Activated T-helper 17 cell treated with anti-CD3 and anti-CD28 coated beads, Interleukin-2, amount 50 U/mL, for 72 hours (primary cell): ENCODE measurements at regions not wholly inside any gene's neighbourhood (a gene's known extent, or its start where the extent isn't known, plus 50 kb on each side); places are given as distances from the start of the nearest gene placed in this dataset.

ENCODE experiments used
- ATAC-seq: fragments of 150-1000 bp; cut with Tn5 transposase; replicated peaks from 2 replicates; pipeline ENCODE4 v1.10.0; 2021; ENCODE audit warnings: mild to moderate bottlenecking, moderate library complexity
- H3K27ac Mint-ChIP-seq: one replicate; pipeline ENCODE4 v1.8.0; 2022; ENCODE audit warnings: mixed read lengths
- H3K27me3 Mint-ChIP-seq: one replicate; pipeline ENCODE4 v1.8.0; 2022; ENCODE audit warnings: mixed read lengths
- H3K36me3 Mint-ChIP-seq: one replicate; pipeline ENCODE4 v1.8.0; 2022; ENCODE audit warnings: low read depth, mild to moderate bottlenecking, mixed read lengths
- H3K4me1 Mint-ChIP-seq: one replicate; pipeline ENCODE4 v1.8.0; 2022; ENCODE audit warnings: mixed read lengths
- H3K4me3 Mint-ChIP-seq: one replicate; pipeline ENCODE4 v1.8.0; 2022; ENCODE audit warnings: mild to moderate bottlenecking, mixed read lengths
- H3K9me3 Mint-ChIP-seq: one replicate; pipeline ENCODE4 v1.8.0; 2022; ENCODE audit warnings: mixed read lengths

DNA sequence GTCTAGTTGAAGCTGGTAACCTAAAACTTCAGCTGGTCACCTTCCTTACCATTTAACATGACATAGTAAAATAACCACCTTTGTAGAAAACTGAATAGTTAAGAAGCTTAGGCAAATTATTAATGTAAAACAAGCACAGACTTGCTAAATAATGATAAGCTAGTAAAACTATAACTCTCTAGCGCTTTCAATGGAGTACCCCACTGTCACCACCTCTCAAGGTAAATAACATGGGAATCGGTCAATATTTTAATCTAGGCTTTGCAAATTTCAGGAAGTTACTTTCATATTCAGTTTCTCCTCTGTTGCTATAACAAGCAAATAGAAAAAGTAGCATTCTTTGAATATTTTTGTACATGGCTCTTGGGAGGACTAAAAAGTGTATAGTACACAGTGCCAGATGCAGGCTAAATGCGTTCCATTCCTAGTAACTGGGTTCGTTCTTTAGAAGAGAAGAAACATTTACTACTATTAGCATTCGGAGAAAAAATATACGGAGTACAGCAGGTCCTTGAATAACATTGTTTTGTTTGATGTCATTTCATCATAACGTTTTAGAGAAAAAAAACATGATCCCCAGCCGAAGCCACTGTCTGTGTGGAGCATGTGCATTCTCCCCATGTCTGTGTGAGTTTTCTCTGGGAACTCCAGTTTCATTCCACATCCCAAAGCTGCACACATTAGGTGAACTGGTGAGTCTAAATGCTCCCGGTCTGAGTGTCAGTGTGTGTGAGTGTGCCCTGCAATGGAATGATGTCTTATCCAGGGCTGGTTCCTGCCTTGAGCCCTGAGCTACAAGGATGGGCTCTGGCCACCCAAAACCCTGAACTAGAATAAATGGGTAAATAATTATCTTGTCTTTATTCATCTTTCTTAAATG lies 52.5 kb downstream of the EPRS1 start:
- Mint-ChIP-seq H3K4me3 (no peak overlapping the region), H3K27me3 (no peaks in the 10 kb centered on the region), H3K4me1 (peaks cover 4% of the 10 kb centered on the region), H3K27ac (no peak overlapping the region), H3K9me3 (no peaks in the 10 kb centered on the region), H3K36me3 (peaks cover 99% of the 10 kb centered on the region)
- no peak for ATAC-seq

DNA sequence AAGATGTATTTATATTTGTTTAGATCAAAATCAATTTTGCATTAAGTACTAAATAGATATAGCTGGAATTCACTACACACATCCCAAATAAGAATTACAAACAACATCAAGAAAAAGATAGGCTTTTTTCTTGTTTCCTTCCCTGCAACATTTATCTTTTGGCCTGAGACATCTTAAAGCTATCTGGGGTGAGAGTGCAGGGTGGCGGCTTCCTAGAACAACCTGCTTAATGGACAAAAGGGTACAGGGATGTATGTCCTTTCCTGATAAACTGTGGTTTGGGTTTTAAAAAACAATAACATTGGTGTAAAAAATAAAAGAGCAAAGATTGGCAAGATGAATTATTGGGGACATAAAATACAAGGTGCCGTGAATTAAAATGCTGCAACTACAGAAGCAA lies 54.4 kb downstream of the EPRS1 start:
- H3K27ac Mint-ChIP-seq = no peak overlapping the region
- H3K4me1 Mint-ChIP-seq = peaks cover 5% of the 10 kb centered on the region
- peaks cover 99% of the 10 kb centered on the region for H3K36me3 Mint-ChIP-seq
- H3K4me3 Mint-ChIP-seq = no peak overlapping the region
- H3K27me3 Mint-ChIP-seq = no peaks in the 10 kb centered on the region
- no peaks in the 10 kb centered on the region for H3K9me3 Mint-ChIP-seq
- no peak for ATAC-seq

DNA sequence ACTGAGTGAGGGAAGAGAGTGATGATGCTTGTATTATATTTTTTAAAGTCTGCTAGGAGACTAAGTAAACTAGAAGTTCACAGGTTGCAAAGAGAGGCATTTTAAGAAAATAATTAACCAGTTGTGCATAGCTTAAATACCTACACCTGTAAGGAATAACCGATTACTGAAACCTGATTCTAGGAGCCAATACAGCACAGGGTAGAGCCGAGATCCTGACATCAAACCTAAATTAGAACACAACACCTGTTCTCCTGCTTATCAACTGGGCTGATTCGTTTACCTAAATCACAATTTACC lies 54.8 kb downstream of the EPRS1 start:
- peaks cover 99% of the 10 kb centered on the region for H3K36me3 Mint-ChIP-seq
- no peak overlapping the region for H3K27ac Mint-ChIP-seq
- H3K27me3 Mint-ChIP-seq = no peaks in the 10 kb centered on the region
- no peaks in the 10 kb centered on the region for H3K9me3 Mint-ChIP-seq
- ATAC-seq = no peak
- peaks cover 5% of the 10 kb centered on the region for H3K4me1 Mint-ChIP-seq
- no peak overlapping the region for H3K4me3 Mint-ChIP-seq

DNA sequence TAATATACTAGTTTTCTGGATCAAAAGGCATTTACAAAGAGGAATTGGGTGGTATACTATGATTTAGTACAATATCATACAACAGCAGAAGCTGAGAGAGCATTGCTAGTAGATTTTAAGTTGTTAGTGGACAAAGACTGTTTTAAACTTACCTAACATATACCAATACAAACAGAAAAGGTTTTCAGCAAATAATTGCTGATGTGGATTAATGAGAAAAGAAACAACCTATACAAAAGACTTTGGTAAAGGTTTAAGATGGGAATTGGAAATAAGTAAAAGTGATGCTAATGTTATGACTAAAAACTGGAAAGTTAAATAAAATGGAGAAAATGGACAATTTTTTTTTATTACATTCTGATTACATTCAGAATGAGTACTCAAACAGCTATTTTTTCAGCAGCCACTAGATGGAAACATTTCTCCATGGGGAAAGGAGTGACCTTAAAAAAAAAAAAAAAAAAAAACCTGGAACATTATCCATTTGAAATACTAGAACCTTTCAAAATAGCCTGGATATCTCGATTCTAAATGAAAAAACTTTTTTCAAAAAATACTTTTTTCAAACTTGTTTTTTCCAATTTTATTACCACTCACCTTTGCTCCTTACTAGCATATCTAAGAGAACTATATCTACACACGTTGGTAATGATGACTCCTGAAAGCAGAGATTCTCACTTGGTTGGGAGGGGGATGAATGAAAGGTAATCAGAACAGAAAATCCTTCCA lies 55.4 kb downstream of the EPRS1 start:
- Mint-ChIP-seq H3K4me3 (no peak overlapping the region), H3K9me3 (no peaks in the 10 kb centered on the region), H3K27ac (no peak overlapping the region), H3K27me3 (no peaks in the 10 kb centered on the region), H3K36me3 (peaks cover 99% of the 10 kb centered on the region), H3K4me1 (peaks cover 5% of the 10 kb centered on the region)
- ATAC-seq = no peak

DNA sequence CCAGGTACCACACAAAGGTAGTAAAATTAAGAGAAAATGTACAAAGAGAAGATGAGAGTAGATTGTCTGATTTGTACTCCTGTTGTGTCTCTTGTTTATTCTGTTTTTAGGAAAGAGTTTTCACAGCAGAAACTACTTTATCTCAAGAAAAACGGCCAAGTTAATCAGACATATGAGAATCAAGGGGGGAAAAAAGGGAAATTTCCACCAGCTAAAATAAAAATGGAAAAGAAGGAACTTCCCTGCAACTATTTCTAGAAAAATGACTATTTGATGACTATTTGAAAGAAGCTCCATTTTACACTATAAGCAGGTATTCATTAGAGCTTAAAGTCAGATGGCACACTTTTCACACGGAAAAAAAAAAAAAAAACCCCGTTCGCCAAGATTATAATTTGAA lies 56.5 kb downstream of the EPRS1 start:
- H3K9me3 Mint-ChIP-seq = no peaks in the 10 kb centered on the region
- no peak overlapping the region for H3K4me3 Mint-ChIP-seq
- peaks cover 99% of the 10 kb centered on the region for H3K36me3 Mint-ChIP-seq
- no peak overlapping the region for H3K27ac Mint-ChIP-seq
- no peak for ATAC-seq
- peaks cover 5% of the 10 kb centered on the region for H3K4me1 Mint-ChIP-seq
- no peaks in the 10 kb centered on the region for H3K27me3 Mint-ChIP-seq

DNA sequence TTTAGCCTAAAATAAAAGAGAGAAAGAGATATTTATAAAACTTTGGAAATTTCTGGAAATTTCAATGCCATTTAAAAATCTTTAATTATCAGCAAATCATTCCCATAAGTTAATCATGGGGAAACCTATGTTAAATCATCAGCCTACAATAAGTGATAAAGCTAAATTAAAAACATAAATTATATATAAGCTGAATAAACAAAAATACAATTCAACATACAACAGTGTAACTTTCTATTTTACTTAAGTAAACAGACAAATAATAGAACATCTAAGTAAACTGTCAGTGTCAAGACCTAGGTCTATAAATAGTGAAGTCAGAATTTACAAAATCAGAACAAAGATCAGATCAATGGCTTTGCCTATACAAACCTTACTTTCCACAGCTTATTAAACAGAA lies 57.5 kb downstream of the EPRS1 start:
- Mint-ChIP-seq H3K4me1 (peaks cover 5% of the 10 kb centered on the region), H3K27ac (no peak overlapping the region), H3K36me3 (peaks cover 97% of the 10 kb centered on the region), H3K27me3 (no peaks in the 10 kb centered on the region), H3K9me3 (no peaks in the 10 kb centered on the region), H3K4me3 (no peak overlapping the region)
- no peak for ATAC-seq

DNA sequence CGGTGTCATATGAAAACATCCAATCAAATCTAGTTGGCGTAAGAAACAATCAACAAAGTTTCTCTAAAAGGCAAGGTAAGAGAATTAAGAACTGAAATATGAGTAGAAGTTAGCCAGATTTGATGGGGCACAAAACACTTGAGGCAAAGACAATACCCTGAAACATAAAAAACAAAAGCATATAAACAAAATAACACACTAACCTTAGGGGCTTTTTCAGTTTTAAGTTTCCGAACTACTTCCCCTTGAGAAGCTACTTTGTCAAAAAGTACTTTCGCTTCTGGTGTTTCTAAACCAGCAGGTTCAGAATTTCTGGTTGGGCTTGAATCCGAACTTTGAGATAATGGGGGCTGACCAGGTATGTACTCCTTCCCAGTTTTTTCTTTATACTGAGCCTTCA lies 57.9 kb downstream of the EPRS1 start:
- Mint-ChIP-seq H3K4me1 (peaks cover 5% of the 10 kb centered on the region), H3K4me3 (no peak overlapping the region), H3K27ac (no peak overlapping the region), H3K36me3 (peaks cover 97% of the 10 kb centered on the region), H3K9me3 (no peaks in the 10 kb centered on the region), H3K27me3 (no peaks in the 10 kb centered on the region)
- no peak for ATAC-seq

DNA sequence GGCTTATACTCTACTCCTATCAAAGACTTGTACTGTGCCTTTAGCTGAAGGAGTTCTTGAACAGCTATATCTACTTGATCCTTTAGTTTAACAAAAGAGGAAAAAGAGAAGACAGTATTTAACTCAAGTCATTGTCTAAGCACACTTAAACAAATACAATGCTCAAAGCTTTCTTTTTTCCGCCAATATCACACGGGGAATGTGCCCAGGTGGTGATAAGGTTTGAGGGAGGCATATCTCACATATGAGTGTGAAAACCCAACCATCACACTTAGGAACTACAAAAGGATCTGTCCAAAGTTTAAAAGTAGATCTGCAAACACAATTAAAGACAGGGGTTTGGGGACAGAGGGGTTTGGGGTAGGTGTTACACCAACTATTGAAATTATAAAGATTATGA lies 59.0 kb upstream of the SLC30A10 start:
- peaks cover 98% of the 10 kb centered on the region for H3K36me3 Mint-ChIP-seq
- no peak overlapping the region for H3K4me3 Mint-ChIP-seq
- no peak overlapping the region for H3K27ac Mint-ChIP-seq
- H3K9me3 Mint-ChIP-seq = no peaks in the 10 kb centered on the region
- H3K4me1 Mint-ChIP-seq = peaks cover 5% of the 10 kb centered on the region
- H3K27me3 Mint-ChIP-seq = no peaks in the 10 kb centered on the region
- no peak for ATAC-seq

DNA sequence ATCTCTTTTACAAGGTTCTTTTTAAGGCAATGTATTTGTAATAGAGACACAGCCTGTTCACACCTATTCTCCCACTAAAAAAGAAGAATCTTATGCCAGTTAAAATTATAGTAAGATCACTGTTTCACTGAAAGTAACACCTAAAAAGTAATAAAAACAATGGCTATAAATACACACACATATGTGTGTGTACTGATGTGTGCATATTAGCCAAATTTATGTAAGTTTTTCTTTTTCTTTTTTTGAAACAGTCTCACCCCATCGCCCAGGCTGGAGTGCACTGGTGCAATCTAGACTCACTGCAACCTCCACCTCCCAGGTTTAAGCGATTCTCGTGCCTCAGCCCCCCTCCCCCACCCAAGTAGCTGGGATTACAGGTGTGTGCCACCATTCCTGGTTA lies 56.8 kb upstream of the SLC30A10 start:
- Mint-ChIP-seq H3K9me3 (no peaks in the 10 kb centered on the region), H3K27me3 (no peaks in the 10 kb centered on the region)
- no peak for ATAC-seq

More for the DNA sequence above, 56.8 kb upstream of the SLC30A10 start:
- Mint-ChIP-seq H3K36me3 (peaks cover 98% of the 10 kb centered on the region), H3K4me3 (no peak overlapping the region), H3K4me1 (peaks cover 5% of the 10 kb centered on the region), H3K27ac (no peak overlapping the region)
